Nephron (organoid): ENCODE measurements at regions not wholly inside any gene's neighbourhood (a gene's known extent, or its start where the extent isn't known, plus 50 kb on each side); places are given as distances from the start of the nearest gene placed in this dataset.

Experiments
- H3K27ac Mint-ChIP-seq, 3 experiments: 2 replicates each; pipeline ENCODE4 v1.8.0; 2020; ENCODE audit warnings: mixed read lengths in 3 of 3, mild to moderate bottlenecking in 2 of 3, moderate library complexity in 1 of 3
- H3K27me3 Mint-ChIP-seq: 2 replicates; pipeline ENCODE4 v1.8.0; 2021; ENCODE audit warnings: low read depth, mild to moderate bottlenecking, moderate library complexity, mixed read lengths
- H3K36me3 Mint-ChIP-seq: 2 replicates; pipeline ENCODE4 v1.8.0; 2020; ENCODE audit warnings: low read depth, mixed read lengths
- H3K4me1 Mint-ChIP-seq: 2 replicates; pipeline ENCODE4 v1.8.0; 2020; ENCODE audit warnings: mixed read lengths
- H3K4me3 Mint-ChIP-seq, 3 experiments: 2 replicates each; pipeline ENCODE4 v1.8.0; 2020; ENCODE audit warnings: mild to moderate bottlenecking in 3 of 3, mixed read lengths in 3 of 3, moderate library complexity in 2 of 3
- H3K9me3 Mint-ChIP-seq: 2 replicates; pipeline ENCODE4 v1.8.0; 2020; ENCODE audit warnings: mixed read lengths
- TF ChIP-seq, protein P1 (sequence below), 3 experiments: fragments of 200-600 bp; sonication (generic); IDR thresholded peaks; one replicate each; pipeline ENCODE4 v1.5.0; 2021; ENCODE audit warnings: antibody characterized with exemption in 3 of 3; ENCODE audit not compliant: unreplicated experiment in 3 of 3

DNA sequence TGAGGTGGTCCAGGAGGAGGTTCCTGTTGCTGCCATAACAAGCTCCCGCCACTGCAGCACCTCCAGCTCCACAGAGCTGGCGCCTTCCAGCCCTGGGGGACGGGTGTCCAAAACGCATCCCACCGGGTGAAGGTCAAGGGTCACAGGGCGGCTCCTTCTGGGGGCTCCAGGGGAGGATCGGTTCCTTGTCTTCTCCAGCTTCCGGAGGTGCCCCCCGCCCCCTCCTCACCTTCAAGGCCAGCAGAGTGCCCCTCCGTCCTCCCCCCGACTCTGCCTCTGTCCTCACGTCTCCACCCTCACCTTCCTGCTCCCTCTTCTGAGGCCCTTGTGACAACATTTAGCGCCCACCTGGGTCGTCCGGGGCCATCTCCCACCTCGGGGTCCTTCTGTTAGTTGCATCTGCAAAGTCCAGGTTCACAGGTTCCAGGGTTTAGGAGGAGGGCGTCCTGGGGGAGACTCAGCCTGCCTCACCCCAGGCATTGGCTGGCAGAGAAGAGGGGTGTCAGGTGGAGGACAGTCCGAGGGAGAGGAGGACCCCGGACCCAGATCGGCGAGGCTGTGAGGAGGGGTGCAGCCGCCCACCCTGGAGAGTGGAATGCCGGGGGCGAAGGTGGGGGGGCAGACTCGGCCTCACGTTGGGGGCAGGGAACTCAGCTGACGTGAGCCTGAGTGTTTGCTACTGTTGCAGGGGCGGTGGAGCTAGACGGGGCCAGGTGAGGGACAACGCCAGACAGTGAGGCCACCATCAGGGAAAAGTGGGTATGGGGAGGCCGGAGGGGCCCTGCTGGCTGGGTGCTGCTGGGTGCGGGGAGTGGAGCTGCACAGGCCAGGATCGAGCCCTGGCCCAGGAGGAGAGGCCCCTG is 205.5 kb upstream of the C14orf180 start:
- TF ChIP-seq, protein P1, sequence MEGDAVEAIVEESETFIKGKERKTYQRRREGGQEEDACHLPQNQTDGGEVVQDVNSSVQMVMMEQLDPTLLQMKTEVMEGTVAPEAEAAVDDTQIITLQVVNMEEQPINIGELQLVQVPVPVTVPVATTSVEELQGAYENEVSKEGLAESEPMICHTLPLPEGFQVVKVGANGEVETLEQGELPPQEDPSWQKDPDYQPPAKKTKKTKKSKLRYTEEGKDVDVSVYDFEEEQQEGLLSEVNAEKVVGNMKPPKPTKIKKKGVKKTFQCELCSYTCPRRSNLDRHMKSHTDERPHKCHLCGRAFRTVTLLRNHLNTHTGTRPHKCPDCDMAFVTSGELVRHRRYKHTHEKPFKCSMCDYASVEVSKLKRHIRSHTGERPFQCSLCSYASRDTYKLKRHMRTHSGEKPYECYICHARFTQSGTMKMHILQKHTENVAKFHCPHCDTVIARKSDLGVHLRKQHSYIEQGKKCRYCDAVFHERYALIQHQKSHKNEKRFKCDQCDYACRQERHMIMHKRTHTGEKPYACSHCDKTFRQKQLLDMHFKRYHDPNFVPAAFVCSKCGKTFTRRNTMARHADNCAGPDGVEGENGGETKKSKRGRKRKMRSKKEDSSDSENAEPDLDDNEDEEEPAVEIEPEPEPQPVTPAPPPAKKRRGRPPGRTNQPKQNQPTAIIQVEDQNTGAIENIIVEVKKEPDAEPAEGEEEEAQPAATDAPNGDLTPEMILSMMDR (IDR thresholded peaks at IDR 0.05; ENCODE audit: unreplicated experiment in 3 of 3) = no peak
- Mint-ChIP-seq H3K27ac (no peak overlapping the region), H3K4me1 (peaks cover 4% of the 10 kb centered on the region), H3K4me3 (no peak overlapping the region), H3K9me3 (peaks cover 7% of the 10 kb centered on the region), H3K27me3 (peaks cover 62% of the 10 kb centered on the region), H3K36me3 (no peaks in the 10 kb centered on the region)

DNA sequence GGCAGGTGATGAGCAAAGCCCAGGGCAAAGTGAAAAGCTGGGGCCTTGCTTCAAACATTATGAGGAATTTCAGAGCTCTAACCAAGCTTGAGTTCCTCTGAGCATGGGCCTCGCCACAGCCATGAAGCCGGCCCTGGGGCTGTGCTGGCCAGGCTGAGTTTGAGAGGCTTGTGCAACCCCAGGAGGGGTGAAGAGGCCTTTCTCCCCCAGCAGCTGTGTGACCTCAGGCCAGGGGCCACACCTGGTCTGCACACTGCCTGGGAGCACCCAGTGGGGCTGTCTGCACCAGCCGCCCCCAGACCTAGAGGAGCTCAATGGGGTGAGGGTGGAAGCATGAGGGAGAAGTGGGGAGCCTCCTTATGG is 204.9 kb upstream of the C14orf180 start:
- H3K27me3 Mint-ChIP-seq = peaks cover 63% of the 10 kb centered on the region
- H3K9me3 Mint-ChIP-seq = peaks cover 13% of the 10 kb centered on the region
- no peak overlapping the region for H3K4me3 Mint-ChIP-seq
- TF ChIP-seq, protein P1 (IDR thresholded peaks at IDR 0.05; ENCODE audit: unreplicated experiment in 3 of 3) = no peak
- no peak overlapping the region for H3K27ac Mint-ChIP-seq
- H3K4me1 Mint-ChIP-seq = peaks cover 4% of the 10 kb centered on the region
- no peaks in the 10 kb centered on the region for H3K36me3 Mint-ChIP-seq

DNA sequence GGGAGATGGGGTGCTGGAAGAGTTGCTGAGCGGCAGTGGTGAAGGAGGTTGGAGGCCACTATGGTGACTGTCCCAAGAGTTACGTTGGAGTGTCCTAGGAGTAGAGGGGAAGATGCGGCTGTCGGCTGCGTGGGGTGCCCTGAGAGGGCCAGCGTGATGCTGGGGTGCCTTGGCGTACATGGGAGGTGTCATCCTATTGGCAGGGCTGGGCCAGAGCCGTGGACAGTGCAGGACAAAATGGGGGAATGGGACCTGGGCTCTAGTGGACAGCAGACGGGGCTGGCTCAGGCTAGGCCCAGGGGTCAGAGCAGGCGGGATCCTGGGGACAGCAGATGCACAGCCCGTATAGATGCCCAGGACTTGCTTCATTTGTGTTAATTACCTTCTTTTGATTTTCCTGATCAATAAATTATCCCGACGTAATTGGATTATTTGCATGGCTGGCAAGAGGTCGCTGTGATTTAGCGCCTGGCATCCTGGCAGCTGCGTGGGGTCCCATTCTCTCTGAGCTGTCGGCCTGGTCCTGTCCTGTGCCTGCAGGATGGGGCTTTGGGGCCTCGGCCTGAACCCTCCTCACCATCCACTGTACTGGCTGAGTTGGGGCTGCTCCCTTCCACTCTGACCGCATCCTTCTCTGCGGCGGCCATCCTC is 203.9 kb upstream of the C14orf180 start:
- TF ChIP-seq, protein P1 (IDR thresholded peaks at IDR 0.05; ENCODE audit: unreplicated experiment in 3 of 3) = no peak
- H3K36me3 Mint-ChIP-seq = no peaks in the 10 kb centered on the region
- no peak overlapping the region for H3K27ac Mint-ChIP-seq
- H3K4me3 Mint-ChIP-seq = no peak overlapping the region
- H3K9me3 Mint-ChIP-seq = peaks cover 21% of the 10 kb centered on the region
- peaks cover under 1% of the 10 kb centered on the region for H3K4me1 Mint-ChIP-seq
- H3K27me3 Mint-ChIP-seq = peaks cover 60% of the 10 kb centered on the region

DNA sequence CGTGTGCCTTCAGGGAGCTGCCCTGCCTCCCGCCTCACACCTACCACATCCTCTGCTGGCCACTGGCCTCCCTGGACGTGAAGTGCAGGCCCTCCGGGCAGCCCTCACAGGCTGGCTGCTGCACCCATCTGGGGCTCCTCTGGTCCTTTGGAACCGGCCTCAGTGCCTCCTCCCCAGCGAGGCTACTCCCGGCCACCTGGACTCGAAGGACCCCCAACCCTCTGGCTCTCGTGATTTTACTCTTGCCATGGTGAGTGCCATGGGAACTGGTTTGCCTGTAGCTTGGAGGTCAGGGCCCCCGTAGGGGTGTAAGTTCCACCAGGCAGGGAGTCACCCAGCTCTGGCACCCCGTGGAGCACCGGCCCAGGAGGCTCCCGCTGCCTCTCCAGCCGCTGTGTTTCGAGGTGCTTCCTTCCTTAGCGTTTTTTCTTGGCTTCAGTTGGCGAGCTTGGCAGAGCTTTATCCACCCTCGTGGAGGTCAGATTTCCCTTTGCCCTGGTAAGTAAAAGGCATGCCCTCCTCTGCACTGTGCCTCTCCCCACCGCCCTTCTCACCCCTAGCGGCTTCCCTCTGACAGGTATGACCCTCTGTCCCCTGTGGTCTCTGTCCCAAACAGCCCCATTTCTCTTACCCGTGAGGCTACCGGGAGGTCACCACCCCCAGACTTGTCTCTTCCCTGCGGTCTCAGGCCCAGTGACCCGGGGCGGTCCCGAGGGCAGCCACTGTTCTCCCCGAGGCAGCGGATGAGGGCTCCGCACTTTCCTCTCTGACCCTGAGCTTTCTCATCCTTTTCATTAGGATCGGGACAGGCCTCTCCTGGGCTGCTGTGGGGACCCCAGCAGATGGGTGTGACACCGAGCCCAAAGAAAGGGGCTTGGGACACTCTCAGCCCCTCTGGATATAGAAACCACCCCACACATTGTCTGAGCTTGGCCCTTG is 203.1 kb upstream of the C14orf180 start:
- no peak overlapping the region for H3K27ac Mint-ChIP-seq
- no peaks in the 10 kb centered on the region for H3K4me1 Mint-ChIP-seq
- H3K27me3 Mint-ChIP-seq = peaks cover 53% of the 10 kb centered on the region
- TF ChIP-seq, protein P1 (IDR thresholded peaks at IDR 0.05; ENCODE audit: unreplicated experiment in 3 of 3) = no peak
- H3K4me3 Mint-ChIP-seq = no peak overlapping the region
- peaks cover 29% of the 10 kb centered on the region for H3K9me3 Mint-ChIP-seq
- H3K36me3 Mint-ChIP-seq = peaks cover 4% of the 10 kb centered on the region

DNA sequence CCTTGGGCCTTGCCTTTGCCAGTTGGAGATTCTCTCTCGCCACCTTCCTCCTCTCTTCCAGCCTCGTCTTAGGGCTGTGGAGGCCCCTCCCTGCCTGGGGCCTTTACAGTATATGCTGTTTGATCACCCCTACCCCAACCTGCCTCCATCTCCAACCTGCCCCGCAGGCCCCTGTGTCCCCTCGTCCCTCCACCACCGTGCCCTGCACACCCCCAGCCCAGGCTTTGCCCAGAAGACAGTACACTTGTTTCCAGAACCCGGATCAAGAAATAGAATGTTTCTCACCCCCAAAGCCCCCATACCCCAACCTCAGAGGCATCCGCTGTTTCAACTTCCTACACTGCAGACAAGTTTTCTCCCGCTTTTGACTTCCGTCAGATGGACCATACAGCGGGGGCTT is 202.3 kb upstream of the C14orf180 start:
- Mint-ChIP-seq H3K27me3 (peaks cover 54% of the 10 kb centered on the region), H3K4me1 (no peaks in the 10 kb centered on the region), H3K4me3 (no peak overlapping the region), H3K27ac (no peak overlapping the region), H3K36me3 (peaks cover 7% of the 10 kb centered on the region), H3K9me3 (peaks cover 32% of the 10 kb centered on the region)
- TF ChIP-seq, protein P1 (IDR thresholded peaks at IDR 0.05; ENCODE audit: unreplicated experiment in 3 of 3) = no peak
